OCI-LY1 (cell line): ENCODE measurements at regions not wholly inside any gene's neighbourhood (a gene's known extent, or its start where the extent isn't known, plus 50 kb on each side); places are given as distances from the start of the nearest gene placed in this dataset.

ENCODE experiments used
- H2AFZ ChIP-seq: fragments of 200-600 bp; sonication (generic), shearing (Covaris generic); 2 replicates; pipeline ENCODE4 v1.6.0; 2014; ENCODE audit warnings: antibody characterized with exemption, mild to moderate bottlenecking, low read length
- H3F3A ChIP-seq: fragments of 200-600 bp; sonication (generic), shearing (Covaris generic); 2 replicates; pipeline ENCODE4 v1.6.0; 2014; ENCODE audit warnings: mild to moderate bottlenecking, antibody characterized with exemption, low read length, moderate library complexity; ENCODE audit not compliant: insufficient read depth
- H3K27ac ChIP-seq: fragments of 200-600 bp; sonication (generic); 2 replicates; pipeline ENCODE4 v1.5.1; 2014; ENCODE audit warnings: low read length, mixed run types, mild to moderate bottlenecking, low read depth; ENCODE audit not compliant: poor library complexity, severe bottlenecking
- H3K27me3 ChIP-seq: fragments of 200-600 bp; sonication (generic); 2 replicates; pipeline ENCODE4 v1.6.0; 2014; ENCODE audit warnings: antibody characterized with exemption, mild to moderate bottlenecking, low read length, moderate library complexity; ENCODE audit not compliant: insufficient read depth
- H3K36me3 ChIP-seq: fragments of 200-600 bp; sonication (generic); 2 replicates; pipeline ENCODE4 v1.6.1; 2014; ENCODE audit warnings: mild to moderate bottlenecking, antibody characterized with exemption, low read length, moderate library complexity, mixed read lengths; ENCODE audit not compliant: insufficient read depth
- H3K4me1 ChIP-seq: fragments of 200-600 bp; sonication (generic); 2 replicates; pipeline ENCODE4 v1.5.1; 2014; ENCODE audit warnings: mild to moderate bottlenecking, low read length, moderate library complexity; ENCODE audit not compliant: insufficient read depth, severe bottlenecking
- H3K4me2 ChIP-seq: fragments of 200-600 bp; sonication (generic), shearing (Covaris generic); 2 replicates; pipeline ENCODE4 v1.6.1; 2014; ENCODE audit warnings: low read length
- H3K4me3 ChIP-seq: fragments of 200-600 bp; sonication (generic); 2 replicates; pipeline ENCODE4 v1.5.1; 2014; ENCODE audit warnings: low read length, low read depth, mild to moderate bottlenecking, mixed read lengths; ENCODE audit not compliant: poor library complexity, severe bottlenecking
- H3K79me2 ChIP-seq: fragments of 200-600 bp; shearing (Covaris generic); 2 replicates; pipeline ENCODE4 v1.6.1; 2016; ENCODE audit warnings: mixed run types, low read length, mixed read lengths; ENCODE audit not compliant: insufficient read depth
- H3K9ac ChIP-seq: fragments of 200-600 bp; sonication (generic), shearing (Covaris generic); 2 replicates; pipeline ENCODE4 v1.6.1; 2014; ENCODE audit warnings: mild to moderate bottlenecking, low read length, mixed read lengths
- H3K9me2 ChIP-seq: fragments of 200-600 bp; sonication (generic), shearing (Covaris generic); 2 replicates; pipeline ENCODE4 v1.6.1; 2014; ENCODE audit warnings: low read depth, mild to moderate bottlenecking, low read length, mixed read lengths
- H3K9me3 ChIP-seq: fragments of 200-600 bp; shearing (Covaris generic); 2 replicates; pipeline ENCODE4 v1.6.1; 2014; ENCODE audit warnings: low read length, mixed read lengths
- H4K20me1 ChIP-seq: fragments of 200-600 bp; sonication (generic), shearing (Covaris generic); 2 replicates; pipeline ENCODE4 v1.6.0; 2016; ENCODE audit warnings: mild to moderate bottlenecking, low read length; ENCODE audit not compliant: insufficient read depth
- CTCF ChIP-seq: fragments of 200-600 bp; sonication (generic), shearing (Covaris generic); IDR thresholded peaks from 2 replicates; pipeline ENCODE4 v1.5.1; 2017; ENCODE audit warnings: mild to moderate bottlenecking, antibody characterized with exemption, low read length, moderate library complexity, mixed read lengths
- EZH2 ChIP-seq: fragments of 200-600 bp; sonication (generic), shearing (Covaris generic); IDR thresholded peaks from 2 replicates; pipeline ENCODE4 v1.8.0; 2017; ENCODE audit warnings: borderline replicate concordance, mixed run types, mild to moderate bottlenecking, antibody characterized with exemption, low read length, moderate library complexity, mixed read lengths

- no peaks in the 10 kb centered on the region for H4K20me1 ChIP-seq
- H3K9me2 ChIP-seq: no peaks in the 10 kb centered on the region
- H3K27ac ChIP-seq: no peak overlapping the region
- no peaks in the 10 kb centered on the region for H3K9me3 ChIP-seq
- no peak overlapping the region for H3K4me2 ChIP-seq
- H3K9ac ChIP-seq: no peak overlapping the region
- no peak overlapping the region for H3K4me3 ChIP-seq
- no peaks in the 10 kb centered on the region for H3F3A ChIP-seq
- H3K27me3 ChIP-seq: no peaks in the 10 kb centered on the region
- no peak overlapping the region for H2AFZ ChIP-seq
- no peaks in the 10 kb centered on the region for H3K36me3 ChIP-seq
- H3K4me1 ChIP-seq: no peaks in the 10 kb centered on the region
- no peak for TF ChIP-seq CTCF
- TF ChIP-seq EZH2: no peak
- no peaks in the 10 kb centered on the region for H3K79me2 ChIP-seq
Observed at GRCh38 chr21:16424331-16424751, 694.6 kb downstream of the USP25 start.

- Histone ChIP-seq H3K4me2 (no peak overlapping the region), H3K27me3 (no peaks in the 10 kb centered on the region), H3K36me3 (no peaks in the 10 kb centered on the region), H3F3A (no peaks in the 10 kb centered on the region), H3K9me2 (no peaks in the 10 kb centered on the region), H3K4me3 (no peak overlapping the region), H3K79me2 (no peaks in the 10 kb centered on the region), H3K4me1 (no peaks in the 10 kb centered on the region), H3K9ac (no peak overlapping the region), H4K20me1 (no peaks in the 10 kb centered on the region), H2AFZ (no peak overlapping the region), H3K27ac (no peak overlapping the region), H3K9me3 (no peaks in the 10 kb centered on the region)
- TF ChIP-seq EZH2 (no peak), CTCF (no peak)
Observed at GRCh38 chr21:16425376-16425775, 695.6 kb downstream of the USP25 start.

- Histone ChIP-seq H3K9me2 (no peaks in the 10 kb centered on the region), H3K4me3 (no peak overlapping the region), H3K9me3 (no peaks in the 10 kb centered on the region), H3K4me1 (no peaks in the 10 kb centered on the region), H2AFZ (no peak overlapping the region), H4K20me1 (no peaks in the 10 kb centered on the region), H3K4me2 (no peak overlapping the region), H3K27ac (no peak overlapping the region), H3K36me3 (no peaks in the 10 kb centered on the region), H3K9ac (no peak overlapping the region), H3F3A (no peaks in the 10 kb centered on the region), H3K79me2 (no peaks in the 10 kb centered on the region), H3K27me3 (no peaks in the 10 kb centered on the region)
- no peak for TF ChIP-seq EZH2
- no peak for TF ChIP-seq CTCF
Observed at GRCh38 chr21:16426936-16427335, 697.2 kb downstream of the USP25 start.
